HepG2 (cell line): ENCODE measurements at regions not wholly inside any gene's neighbourhood (a gene's known extent, or its start where the extent isn't known, plus 50 kb on each side); places are given as distances from the start of the nearest gene placed in this dataset.

Source experiments
- ATAC-seq: fragments of 200-7000 bp; cut with Tn5 transposase; 3 replicates; pipeline ENCODE4 v1.9.1; 2020; ENCODE audit warnings: mild to moderate bottlenecking, moderate library complexity
- BruUV-seq: library from RNA; stranded (reverse); fragments of 400-500 nt; replicated peaks from 2 replicates; lab custom pipeline; 2021; lab: Mats Ljungman, UMichigan
- CTCF ChIA-PET: fragments of 300-600 bp; formaldehyde crosslinking; extraction: SDS; loops from one replicate; lab custom pipeline; 2021; ENCODE audit warnings: low total read pairs, inconsistent platforms, low intra/inter-chr PET ratio; lab: Yijun Ruan, JAX
- POLR2A ChIA-PET: fragments of 350-600 bp; sonication (Branson Sonifier 250); formaldehyde crosslinking; loops from one replicate; lab custom pipeline; 2020; ENCODE audit warnings: antibody characterized with exemption, inconsistent platforms; lab: Yijun Ruan, JAX
- DNase-seq: peaks from one replicate; pipeline ENCODE4 v3.0.0-alpha.2; 2015; ENCODE audit warnings: low spot score
- FAIRE-seq: peaks from 3 replicates; lab custom pipeline; 2011; peaks lifted over from hg19 to GRCh38; lab: Jason Lieb, UNC
- H2AFZ ChIP-seq: one replicate; pipeline ENCODE4 v1.6.1; 2011; ENCODE audit warnings: low read length, inconsistent platforms
- H3K27ac ChIP-seq: fragments of 300-600 bp; 3 replicates; pipeline ENCODE4 v1.8.0; 2011; ENCODE audit warnings: mixed run types, mild to moderate bottlenecking, mixed read lengths, low read length, inconsistent platforms; ENCODE audit not compliant: insufficient read depth; ENCODE audit errors: extremely low read length
- H3K27me3 ChIP-seq, 2 experiments: fragments of 200-600 bp in 1 of 2; 2 replicates in 1 of 2; 3 replicates in 1 of 2; pipeline versions ENCODE4 v1.6.0 to v1.8.0; 2011; ENCODE audit warnings: low read length in 2 of 2, mild to moderate bottlenecking in 2 of 2, moderate library complexity in 2 of 2, inconsistent platforms in 1 of 2; ENCODE audit not compliant: insufficient read depth in 2 of 2, control insufficient read depth in 1 of 2
- H3K36me3 ChIP-seq, 2 experiments: fragments of 200-600 bp in 1 of 2; replicated peaks in 1 of 2; 2 replicates in 1 of 2; 3 replicates in 1 of 2; pipeline versions ENCODE4 v1.5.1 to v1.8.0; 2011; ENCODE audit warnings: low read length in 2 of 2, inconsistent platforms in 1 of 2; ENCODE audit not compliant: insufficient read depth in 2 of 2, control insufficient read depth in 1 of 2
- H3K4me1 ChIP-seq: 2 replicates; pipeline ENCODE4 v1.5.1; 2012; ENCODE audit warnings: low read length, inconsistent platforms; ENCODE audit not compliant: insufficient read depth
- H3K4me2 ChIP-seq: 2 replicates; pipeline ENCODE4 v1.6.0; 2011; ENCODE audit warnings: low read depth, low read length, inconsistent platforms
- H3K4me3 ChIP-seq, 3 experiments: fragments of 200-600 bp in 1 of 3; sonication (generic), shearing (Covaris generic) in 1 of 3; replicated peaks in 1 of 3; 2 replicates each; pipeline ENCODE4 v1.5.1; 2011 to 2016; ENCODE audit warnings: low read length in 3 of 3, inconsistent platforms in 2 of 3, low read depth in 2 of 3, mild to moderate bottlenecking in 2 of 3, control low read depth in 1 of 3, mixed read lengths in 1 of 3; ENCODE audit not compliant: insufficient read depth in 1 of 3
- H3K79me2 ChIP-seq: one replicate; pipeline ENCODE4 v1.6.1; 2011; ENCODE audit warnings: low read length, inconsistent platforms; ENCODE audit not compliant: insufficient read depth
- H3K9ac ChIP-seq: 2 replicates; pipeline ENCODE4 v1.6.0; 2011; ENCODE audit warnings: mild to moderate bottlenecking, low read depth, low read length, inconsistent platforms; ENCODE audit not compliant: insufficient read depth
- H3K9me3 ChIP-seq: 2 replicates; pipeline ENCODE4 v1.5.1; 2012; ENCODE audit warnings: mild to moderate bottlenecking, low read length
- H4K20me1 ChIP-seq: 2 replicates; pipeline ENCODE4 v1.6.0; 2011; ENCODE audit warnings: inconsistent platforms, mild to moderate bottlenecking, low read length, moderate library complexity; ENCODE audit not compliant: insufficient read depth
- IKZF4 ChIP-seq: sonication (generic); formaldehyde crosslinking; IDR thresholded peaks from 2 replicates; pipeline ENCODE4 v1.5.1; 2020; ENCODE audit warnings: borderline replicate concordance, mild to moderate bottlenecking, low read depth, missing genetic modification reagents; ENCODE audit errors: not compliant biosample characterization
- KDM3A ChIP-seq: IDR thresholded peaks from 2 replicates; pipeline ENCODE4 v1.6.1; 2018; ENCODE audit warnings: low read depth, missing compliant biosample characterization
- ZC3H13 ChIP-seq: sonication (generic); formaldehyde crosslinking; IDR thresholded peaks from 2 replicates; pipeline ENCODE4 v1.8.1; 2023; ENCODE audit warnings: mild to moderate bottlenecking, missing genetic modification reagents, moderate library complexity
- WGBS: methylation state at CpG from one replicate; pipeline ENCODE4 v1.1.6; 2017; ENCODE audit warnings: low lambda C conversion rate; 5-methylcytosine and 5-hydroxymethylcytosine counted together
- in situ Hi-C: cut with HindIII; loops from 2 replicates; pipeline ENCODE4 v1.10.0; 2017; ENCODE audit warnings: low pct_unique_long_range_greater_than_20kb; ENCODE audit not compliant: extremely low pct_ligation_motif_present
- intact Hi-C: fragments of 100-400 bp; cut with micrococcal nuclease; formaldehyde crosslinking; loops from one replicate; pipeline ENCODE4 v1.10.0; 2022; ENCODE audit not compliant: unreplicated experiment
- TF ChIP-seq, protein P1 (sequence below): sonication (generic); formaldehyde crosslinking; IDR thresholded peaks from 2 replicates; pipeline ENCODE4 v1.5.0; 2020; ENCODE audit warnings: mild to moderate bottlenecking, missing genetic modification reagents, borderline replicate concordance
- TF ChIP-seq, protein P2 (sequence below): sonication (generic); formaldehyde crosslinking; IDR thresholded peaks from 2 replicates; pipeline ENCODE4 v1.8.0; 2023; ENCODE audit warnings: mild to moderate bottlenecking, missing genetic modification reagents

DNA sequence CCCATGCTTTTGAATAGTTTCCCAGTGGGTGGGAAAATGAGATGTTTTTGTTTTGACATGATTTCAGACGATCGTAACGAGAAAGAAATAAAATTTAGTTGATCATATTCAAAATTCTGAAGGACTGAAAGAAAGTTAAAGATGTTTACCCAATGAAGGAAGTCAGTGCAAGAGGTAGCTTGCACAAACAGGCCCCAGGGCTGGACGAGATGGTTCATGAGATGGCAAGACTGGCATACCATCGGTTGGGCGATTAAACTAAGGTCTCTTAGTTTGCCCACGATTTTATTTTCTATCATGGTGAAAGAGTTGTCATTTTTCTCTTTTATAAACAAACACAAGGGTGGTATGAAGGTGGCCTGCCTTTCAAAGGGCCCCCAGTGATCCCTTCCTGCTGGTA lies 124.5 kb upstream of the TBX5 start:
- Histone ChIP-seq H3K4me3 (no peak overlapping the region), H3K27me3 (peaks cover 0 to 5% of the 10 kb centered on the region in 2 experiments; a peak in 1 of 5 replicates), H3K9ac (no peak overlapping the region), H3K27ac (no peak overlapping the region), H3K79me2 (no peaks in the 10 kb centered on the region), H3K9me3 (no peaks in the 10 kb centered on the region), H2AFZ (no peak overlapping the region), H3K36me3 (no peaks in the 10 kb centered on the region), H3K4me2 (no peak overlapping the region), H4K20me1 (no peaks in the 10 kb centered on the region), H3K4me1 (peaks cover 5% of the 10 kb centered on the region; the same call in 1 of the 2 replicates)
- ChIA-PET CTCF (no interaction called here), POLR2A (no interaction called here)
- in situ Hi-C loops = no loop called here
- DNase-seq (no peak), ATAC-seq (no peak), FAIRE-seq (no peak)
- BruUV-seq = no TSS peak
- intact Hi-C loops = no loop called here
- TF ChIP-seq, protein P1, sequence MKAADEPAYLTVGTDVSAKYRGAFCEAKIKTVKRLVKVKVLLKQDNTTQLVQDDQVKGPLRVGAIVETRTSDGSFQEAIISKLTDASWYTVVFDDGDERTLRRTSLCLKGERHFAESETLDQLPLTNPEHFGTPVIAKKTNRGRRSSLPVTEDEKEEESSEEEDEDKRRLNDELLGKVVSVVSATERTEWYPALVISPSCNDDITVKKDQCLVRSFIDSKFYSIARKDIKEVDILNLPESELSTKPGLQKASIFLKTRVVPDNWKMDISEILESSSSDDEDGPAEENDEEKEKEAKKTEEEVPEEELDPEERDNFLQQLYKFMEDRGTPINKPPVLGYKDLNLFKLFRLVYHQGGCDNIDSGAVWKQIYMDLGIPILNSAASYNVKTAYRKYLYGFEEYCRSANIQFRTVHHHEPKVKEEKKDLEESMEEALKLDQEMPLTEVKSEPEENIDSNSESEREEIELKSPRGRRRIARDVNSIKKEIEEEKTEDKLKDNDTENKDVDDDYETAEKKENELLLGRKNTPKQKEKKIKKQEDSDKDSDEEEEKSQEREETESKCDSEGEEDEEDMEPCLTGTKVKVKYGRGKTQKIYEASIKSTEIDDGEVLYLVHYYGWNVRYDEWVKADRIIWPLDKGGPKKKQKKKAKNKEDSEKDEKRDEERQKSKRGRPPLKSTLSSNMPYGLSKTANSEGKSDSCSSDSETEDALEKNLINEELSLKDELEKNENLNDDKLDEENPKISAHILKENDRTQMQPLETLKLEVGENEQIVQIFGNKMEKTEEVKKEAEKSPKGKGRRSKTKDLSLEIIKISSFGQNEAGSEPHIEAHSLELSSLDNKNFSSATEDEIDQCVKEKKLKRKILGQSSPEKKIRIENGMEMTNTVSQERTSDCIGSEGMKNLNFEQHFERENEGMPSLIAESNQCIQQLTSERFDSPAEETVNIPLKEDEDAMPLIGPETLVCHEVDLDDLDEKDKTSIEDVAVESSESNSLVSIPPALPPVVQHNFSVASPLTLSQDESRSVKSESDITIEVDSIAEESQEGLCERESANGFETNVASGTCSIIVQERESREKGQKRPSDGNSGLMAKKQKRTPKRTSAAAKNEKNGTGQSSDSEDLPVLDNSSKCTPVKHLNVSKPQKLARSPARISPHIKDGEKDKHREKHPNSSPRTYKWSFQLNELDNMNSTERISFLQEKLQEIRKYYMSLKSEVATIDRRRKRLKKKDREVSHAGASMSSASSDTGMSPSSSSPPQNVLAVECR = no peak
- TF ChIP-seq IKZF4 (CRISPR knock-in tag) (no peak), KDM3A (CRISPR knock-in tag) (no peak), ZC3H13 (CRISPR knock-in tag) (no peak)
- TF ChIP-seq, protein P2, sequence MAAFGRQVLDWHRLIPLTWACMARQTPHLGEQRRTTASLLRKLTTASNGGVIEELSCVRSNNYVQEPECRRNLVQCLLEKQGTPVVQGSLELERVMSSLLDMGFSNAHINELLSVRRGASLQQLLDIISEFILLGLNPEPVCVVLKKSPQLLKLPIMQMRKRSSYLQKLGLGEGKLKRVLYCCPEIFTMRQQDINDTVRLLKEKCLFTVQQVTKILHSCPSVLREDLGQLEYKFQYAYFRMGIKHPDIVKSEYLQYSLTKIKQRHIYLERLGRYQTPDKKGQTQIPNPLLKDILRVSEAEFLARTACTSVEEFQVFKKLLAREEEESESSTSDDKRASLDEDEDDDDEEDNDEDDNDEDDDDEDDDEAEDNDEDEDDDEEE = no peak
- 21% methylated on average over 7 of the region's 7 CpGs for WGBS
